SK-N-SH (cell line): ENCODE measurements at regions not wholly inside any gene's neighbourhood (a gene's known extent, or its start where the extent isn't known, plus 50 kb on each side); places are given as distances from the start of the nearest gene placed in this dataset.
"Not testable (repeated sequence)": the region's sequence is repeated elsewhere in the genome, so short reads cannot be mapped to it uniquely, and the experiment has no call there.

Experiments used
- CTCF ChIA-PET: fragments of 300-600, 350-600 bp; formaldehyde crosslinking; extraction: SDS; loops from one replicate; lab custom pipeline; 2021; lab: Yijun Ruan, JAX
- POLR2A ChIA-PET: fragments of 350-600 bp; sonication (Branson Sonifier 250); formaldehyde crosslinking; extraction: SDS; loops from one replicate; lab custom pipeline; 2020; ENCODE audit warnings: antibody characterized with exemption, inconsistent platforms; lab: Yijun Ruan, JAX
- DNase-seq: peaks from one replicate; pipeline ENCODE4 v3.0.0; 2012
- H2AFZ ChIP-seq: fragments of 200-600 bp; sonication (generic); 2 replicates; pipeline ENCODE4 v1.8.1; 2016; ENCODE audit warnings: antibody characterized with exemption, mild to moderate bottlenecking, low read depth
- H3F3A ChIP-seq: fragments of 200-600 bp; sonication (generic); replicated peaks from 2 replicates; pipeline ENCODE3; 2016; ENCODE audit warnings: antibody characterized with exemption, mild to moderate bottlenecking; ENCODE audit not compliant: insufficient read depth
- H3K27ac ChIP-seq, 2 experiments: fragments of 200-500 bp in 1 of 2; fragments of 200-600 bp in 1 of 2; sonication (Bioruptor generic) in 1 of 2; sonication (generic), shearing (Covaris generic) in 1 of 2; 2 replicates each; pipeline versions ENCODE4 v1.5.1 to v1.6.1; 2014 to 2016; ENCODE audit warnings: low read depth in 2 of 2, inconsistent platforms in 1 of 2, low read length in 1 of 2, mild to moderate bottlenecking in 1 of 2, mixed read lengths in 1 of 2
- H3K27me3 ChIP-seq: fragments of 200-600 bp; sonication (generic), shearing (Covaris generic); 2 replicates; pipeline ENCODE4 v1.6.1; 2016; ENCODE audit warnings: mixed run types; ENCODE audit not compliant: insufficient read depth
- H3K36me3 ChIP-seq, 2 experiments: fragments of 200-500 bp in 1 of 2; fragments of 200-600 bp in 1 of 2; sonication (Bioruptor generic) in 1 of 2; sonication (generic) in 1 of 2; replicated peaks in 1 of 2; 2 replicates each; pipeline versions ENCODE3 to v1.5.1; 2014 to 2016; ENCODE audit warnings: low read length in 1 of 2, mild to moderate bottlenecking in 1 of 2; ENCODE audit not compliant: insufficient read depth in 2 of 2, control insufficient read depth in 1 of 2
- H3K4me1 ChIP-seq, 2 experiments: fragments of 200-500 bp in 1 of 2; fragments of 200-600 bp in 1 of 2; sonication (Bioruptor generic) in 1 of 2; sonication (generic), shearing (Covaris generic) in 1 of 2; 2 replicates each; pipeline versions ENCODE4 v1.5.1 to v1.6.1; 2014 to 2016; ENCODE audit warnings: low read depth in 1 of 2, low read length in 1 of 2, mixed run types in 1 of 2; ENCODE audit not compliant: insufficient read depth in 2 of 2, control insufficient read depth in 1 of 2
- H3K4me2 ChIP-seq: fragments of 200-600 bp; sonication (generic), shearing (Covaris generic); 2 replicates; pipeline ENCODE4 v1.6.1; 2017; ENCODE audit warnings: mixed run types
- H3K4me3 ChIP-seq, 2 experiments: fragments of 200-500 bp in 1 of 2; fragments of 200-600 bp in 1 of 2; sonication (Bioruptor generic) in 1 of 2; sonication (generic), shearing (Covaris generic) in 1 of 2; 2 replicates each; pipeline versions ENCODE4 v1.5.1 to v1.8.1; 2014 to 2016; ENCODE audit warnings: low read depth in 2 of 2, inconsistent platforms in 1 of 2, low read length in 1 of 2, mild to moderate bottlenecking in 1 of 2, mixed read lengths in 1 of 2, moderate library complexity in 1 of 2
- H3K79me2 ChIP-seq: fragments of 200-600 bp; sonication (generic); 2 replicates; pipeline ENCODE4 v1.8.1; 2017; ENCODE audit warnings: mild to moderate bottlenecking; ENCODE audit not compliant: insufficient read depth
- H3K9ac ChIP-seq: fragments of 200-600 bp; sonication (generic); 2 replicates; pipeline ENCODE4 v1.6.1; 2017; ENCODE audit warnings: mixed run types
- H3K9me2 ChIP-seq: fragments of 200-600 bp; sonication (generic); 2 replicates; pipeline ENCODE4 v1.6.1; 2017; ENCODE audit warnings: mixed run types
- H3K9me3 ChIP-seq: fragments of 200-600 bp; sonication (generic); 2 replicates; pipeline ENCODE4 v1.6.1; 2017; ENCODE audit warnings: mixed run types, mild to moderate bottlenecking, moderate library complexity
- H4K20me1 ChIP-seq: fragments of 200-600 bp; sonication (generic); 2 replicates; pipeline ENCODE4 v1.6.1; 2017; ENCODE audit warnings: mild to moderate bottlenecking, mixed run types; ENCODE audit not compliant: insufficient read depth
- CHD2 ChIP-seq: fragments of 150-350 bp; IDR thresholded peaks from 2 replicates; pipeline ENCODE4 v1.6.1; 2018; ENCODE audit warnings: low read length; ENCODE audit not compliant: partially characterized antibody
- ELF1 ChIP-seq: IDR thresholded peaks from 2 replicates; pipeline ENCODE4 v1.4.0; 2012
- FOSL2 ChIP-seq: IDR thresholded peaks from 2 replicates; pipeline ENCODE4 v1.4.0; 2012; ENCODE audit warnings: low read depth, mild to moderate bottlenecking, moderate library complexity, borderline replicate concordance
- FOXM1 ChIP-seq: IDR thresholded peaks from 2 replicates; pipeline ENCODE4 v1.4.0; 2012; ENCODE audit warnings: low read depth, mild to moderate bottlenecking
- GABPA ChIP-seq: IDR thresholded peaks from 2 replicates; pipeline ENCODE4 v1.4.0; 2012; ENCODE audit warnings: low read depth, mild to moderate bottlenecking
- GATA2 ChIP-seq: sonication (generic); formaldehyde crosslinking; IDR thresholded peaks from 2 replicates; pipeline ENCODE4 v1.5.0; 2020; ENCODE audit warnings: mild to moderate bottlenecking, missing genetic modification reagents
- JUND ChIP-seq: IDR thresholded peaks from 2 replicates; pipeline ENCODE4 v1.4.0; 2012
- MEF2A ChIP-seq: IDR thresholded peaks from 2 replicates; pipeline ENCODE4 v1.4.0; 2012; ENCODE audit warnings: low read depth, borderline replicate concordance
- SIN3A ChIP-seq: IDR thresholded peaks from 2 replicates; pipeline ENCODE4 v1.6.1; 2012; ENCODE audit warnings: low read depth, mild to moderate bottlenecking, low read length, moderate library complexity, borderline replicate concordance
- TCF12 ChIP-seq: IDR thresholded peaks from 2 replicates; pipeline ENCODE4 v1.4.0; 2012
- WGBS: methylation state at CpG from one replicate; pipeline ENCODE4 v1.1.6; 2017; ENCODE audit warnings: low lambda C conversion rate; 5-methylcytosine and 5-hydroxymethylcytosine counted together
- TF ChIP-seq, protein P1 (sequence below): IDR thresholded peaks from 2 replicates; pipeline ENCODE4 v1.4.0; 2012; ENCODE audit warnings: low read depth, borderline replicate concordance
- TF ChIP-seq, protein P2 (sequence below): IDR thresholded peaks from 2 replicates; pipeline ENCODE4; 2012
- TF ChIP-seq, protein P3 (sequence below): fragments of 150-350 bp; IDR thresholded peaks from 2 replicates; pipeline ENCODE4 v1.6.1; 2017; ENCODE audit warnings: antibody characterized with exemption, low read length, low read depth, borderline replicate concordance
- TF ChIP-seq, protein P4 (sequence below): IDR thresholded peaks from 2 replicates; pipeline ENCODE4 v1.6.1; 2012; ENCODE audit warnings: mild to moderate bottlenecking, low read depth, low read length, moderate library complexity

DNA sequence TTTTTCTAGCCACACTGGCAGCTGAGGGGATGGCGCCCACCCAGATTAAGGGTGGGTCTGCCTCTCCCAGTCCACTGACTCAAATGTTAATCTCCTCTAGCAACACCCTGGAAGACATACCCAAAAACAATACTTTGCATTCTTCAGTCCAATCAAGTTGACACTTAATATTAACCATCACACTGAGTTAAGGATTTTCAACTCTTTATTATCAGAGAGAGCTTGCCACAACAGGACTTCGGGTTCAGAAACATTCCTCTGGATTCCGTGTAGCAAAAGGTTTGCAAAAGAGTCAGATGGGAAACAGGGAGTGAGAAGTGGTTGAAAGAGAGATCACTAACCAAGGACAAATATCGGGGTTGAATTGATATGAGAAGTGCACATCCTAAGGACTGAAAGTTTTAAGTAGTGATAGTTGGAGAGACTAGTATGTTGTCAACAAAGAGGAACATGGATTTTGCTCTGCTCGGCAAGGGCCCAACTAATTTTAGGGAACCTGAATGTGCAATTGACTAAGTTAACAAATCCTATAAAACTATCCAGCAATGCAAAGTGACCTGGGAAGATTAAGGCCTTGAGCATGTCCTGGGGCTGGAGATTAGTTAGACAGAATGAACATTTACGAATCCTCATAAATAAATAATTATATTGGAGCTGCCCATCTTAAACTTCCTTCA, 137.0 kb upstream of the TENT5A start:
- POLR2A ChIA-PET: no interaction called here
- H3K27ac ChIP-seq: no peak overlapping the region
- no peak for DNase-seq
- H3K4me1 ChIP-seq: no peaks in the 10 kb centered on the region
- no peak overlapping the region for H3K4me2 ChIP-seq
- 82% methylated on average over 6 of the region's 6 CpGs for WGBS
- no peaks in the 10 kb centered on the region for H3F3A ChIP-seq
- no peak overlapping the region for H3K9ac ChIP-seq
- no peaks in the 10 kb centered on the region for H3K9me3 ChIP-seq
- H3K79me2 ChIP-seq: no peaks in the 10 kb centered on the region
- no peaks in the 10 kb centered on the region for H3K9me2 ChIP-seq
- CTCF ChIA-PET: no interaction called here
- no peaks in the 10 kb centered on the region for H3K27me3 ChIP-seq
- H4K20me1 ChIP-seq: no peaks in the 10 kb centered on the region
- H2AFZ ChIP-seq: no peak overlapping the region
- H3K4me3 ChIP-seq: no peak overlapping the region
- H3K36me3 ChIP-seq: no peaks in the 10 kb centered on the region
- TF ChIP-seq ELF1: no peak
- TF ChIP-seq FOSL2: no peak
- TF ChIP-seq, protein P1, sequence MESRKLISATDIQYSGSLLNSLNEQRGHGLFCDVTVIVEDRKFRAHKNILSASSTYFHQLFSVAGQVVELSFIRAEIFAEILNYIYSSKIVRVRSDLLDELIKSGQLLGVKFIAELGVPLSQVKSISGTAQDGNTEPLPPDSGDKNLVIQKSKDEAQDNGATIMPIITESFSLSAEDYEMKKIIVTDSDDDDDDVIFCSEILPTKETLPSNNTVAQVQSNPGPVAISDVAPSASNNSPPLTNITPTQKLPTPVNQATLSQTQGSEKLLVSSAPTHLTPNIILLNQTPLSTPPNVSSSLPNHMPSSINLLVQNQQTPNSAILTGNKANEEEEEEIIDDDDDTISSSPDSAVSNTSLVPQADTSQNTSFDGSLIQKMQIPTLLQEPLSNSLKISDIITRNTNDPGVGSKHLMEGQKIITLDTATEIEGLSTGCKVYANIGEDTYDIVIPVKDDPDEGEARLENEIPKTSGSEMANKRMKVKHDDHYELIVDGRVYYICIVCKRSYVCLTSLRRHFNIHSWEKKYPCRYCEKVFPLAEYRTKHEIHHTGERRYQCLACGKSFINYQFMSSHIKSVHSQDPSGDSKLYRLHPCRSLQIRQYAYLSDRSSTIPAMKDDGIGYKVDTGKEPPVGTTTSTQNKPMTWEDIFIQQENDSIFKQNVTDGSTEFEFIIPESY: no peak
- TF ChIP-seq FOXM1: no peak
- TF ChIP-seq GABPA: no peak
- TF ChIP-seq TCF12: no peak
- TF ChIP-seq, protein P2, sequence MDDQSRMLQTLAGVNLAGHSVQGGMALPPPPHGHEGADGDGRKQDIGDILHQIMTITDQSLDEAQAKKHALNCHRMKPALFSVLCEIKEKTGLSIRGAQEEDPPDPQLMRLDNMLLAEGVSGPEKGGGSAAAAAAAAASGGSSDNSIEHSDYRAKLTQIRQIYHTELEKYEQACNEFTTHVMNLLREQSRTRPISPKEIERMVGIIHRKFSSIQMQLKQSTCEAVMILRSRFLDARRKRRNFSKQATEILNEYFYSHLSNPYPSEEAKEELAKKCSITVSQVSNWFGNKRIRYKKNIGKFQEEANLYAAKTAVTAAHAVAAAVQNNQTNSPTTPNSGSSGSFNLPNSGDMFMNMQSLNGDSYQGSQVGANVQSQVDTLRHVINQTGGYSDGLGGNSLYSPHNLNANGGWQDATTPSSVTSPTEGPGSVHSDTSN: no peak
- TF ChIP-seq SIN3A: no peak
- no peak for TF ChIP-seq GATA2

DNA sequence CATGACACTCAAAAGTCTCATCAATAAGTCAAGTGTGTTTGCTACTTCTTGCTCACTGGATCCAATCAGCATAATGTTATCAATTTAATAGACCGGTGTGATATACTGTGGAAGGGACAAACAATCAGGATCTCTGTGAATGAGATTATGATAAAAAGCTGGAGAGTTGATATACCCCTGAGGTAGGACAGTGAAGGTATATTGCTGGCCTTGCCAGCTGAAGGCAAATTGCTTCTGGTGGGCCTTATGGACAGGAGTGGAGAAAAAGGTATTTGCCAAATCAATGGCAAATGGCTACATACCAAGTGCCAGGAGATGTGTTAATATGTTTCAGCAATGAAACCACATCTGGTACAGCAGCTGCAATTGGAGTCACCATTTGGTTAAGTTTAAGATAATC, 134.4 kb upstream of the TENT5A start:
- H3K4me3 ChIP-seq, H3K4me2 ChIP-seq, H3K27me3 ChIP-seq, H3K4me1 ChIP-seq, H2AFZ ChIP-seq, H4K20me1 ChIP-seq, H3K79me2 ChIP-seq, POLR2A ChIA-PET, H3K9me3 ChIP-seq, H3K27ac ChIP-seq, DNase-seq, H3F3A ChIP-seq, CTCF ChIA-PET, H3K9ac ChIP-seq, H3K36me3 ChIP-seq, H3K9me2 ChIP-seq: not testable (repeated sequence)
- WGBS: 83% methylated on average over 1 of the region's 1 CpG

DNA sequence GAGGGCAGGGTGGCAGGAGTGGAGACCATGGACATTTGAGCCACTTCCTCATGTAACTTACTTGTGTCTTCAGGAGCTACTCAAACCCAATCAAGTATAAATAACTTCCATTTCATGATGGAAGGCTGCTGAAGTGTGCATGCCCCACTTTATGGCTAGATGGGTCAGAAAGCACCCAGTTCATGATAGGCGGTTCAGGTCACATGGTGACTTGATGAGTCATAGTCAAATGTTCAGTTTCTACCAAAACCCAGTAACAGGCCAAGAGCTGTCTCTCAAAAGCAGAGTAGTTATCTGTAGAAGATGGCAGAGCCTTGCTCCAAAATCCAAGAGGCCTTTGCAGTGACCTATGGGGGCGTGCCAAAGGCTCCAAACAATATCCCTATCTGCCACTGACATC, 133.7 kb upstream of the TENT5A start:
- H3K4me2 ChIP-seq: no peak overlapping the region
- no peaks in the 10 kb centered on the region for H3K27me3 ChIP-seq
- no peak overlapping the region for H3K27ac ChIP-seq
- CTCF ChIA-PET: no interaction called here
- H3K79me2 ChIP-seq: no peaks in the 10 kb centered on the region
- H3K9me2 ChIP-seq: no peaks in the 10 kb centered on the region
- H3F3A ChIP-seq: no peaks in the 10 kb centered on the region
- DNase-seq: no peak
- no peaks in the 10 kb centered on the region for H4K20me1 ChIP-seq
- no peaks in the 10 kb centered on the region for H3K36me3 ChIP-seq
- 72% methylated on average over 2 of the region's 2 CpGs for WGBS
- no peaks in the 10 kb centered on the region for H3K4me1 ChIP-seq
- H3K9ac ChIP-seq: no peak overlapping the region
- H3K4me3 ChIP-seq: no peak overlapping the region
- POLR2A ChIA-PET: no interaction called here
- H3K9me3 ChIP-seq: no peaks in the 10 kb centered on the region
- H2AFZ ChIP-seq: no peak overlapping the region
- TF ChIP-seq, protein P3, sequence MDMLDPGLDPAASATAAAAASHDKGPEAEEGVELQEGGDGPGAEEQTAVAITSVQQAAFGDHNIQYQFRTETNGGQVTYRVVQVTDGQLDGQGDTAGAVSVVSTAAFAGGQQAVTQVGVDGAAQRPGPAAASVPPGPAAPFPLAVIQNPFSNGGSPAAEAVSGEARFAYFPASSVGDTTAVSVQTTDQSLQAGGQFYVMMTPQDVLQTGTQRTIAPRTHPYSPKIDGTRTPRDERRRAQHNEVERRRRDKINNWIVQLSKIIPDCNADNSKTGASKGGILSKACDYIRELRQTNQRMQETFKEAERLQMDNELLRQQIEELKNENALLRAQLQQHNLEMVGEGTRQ: no peak
- TF ChIP-seq CHD2: no peak
- TF ChIP-seq MEF2A: no peak
- TF ChIP-seq, protein P4, sequence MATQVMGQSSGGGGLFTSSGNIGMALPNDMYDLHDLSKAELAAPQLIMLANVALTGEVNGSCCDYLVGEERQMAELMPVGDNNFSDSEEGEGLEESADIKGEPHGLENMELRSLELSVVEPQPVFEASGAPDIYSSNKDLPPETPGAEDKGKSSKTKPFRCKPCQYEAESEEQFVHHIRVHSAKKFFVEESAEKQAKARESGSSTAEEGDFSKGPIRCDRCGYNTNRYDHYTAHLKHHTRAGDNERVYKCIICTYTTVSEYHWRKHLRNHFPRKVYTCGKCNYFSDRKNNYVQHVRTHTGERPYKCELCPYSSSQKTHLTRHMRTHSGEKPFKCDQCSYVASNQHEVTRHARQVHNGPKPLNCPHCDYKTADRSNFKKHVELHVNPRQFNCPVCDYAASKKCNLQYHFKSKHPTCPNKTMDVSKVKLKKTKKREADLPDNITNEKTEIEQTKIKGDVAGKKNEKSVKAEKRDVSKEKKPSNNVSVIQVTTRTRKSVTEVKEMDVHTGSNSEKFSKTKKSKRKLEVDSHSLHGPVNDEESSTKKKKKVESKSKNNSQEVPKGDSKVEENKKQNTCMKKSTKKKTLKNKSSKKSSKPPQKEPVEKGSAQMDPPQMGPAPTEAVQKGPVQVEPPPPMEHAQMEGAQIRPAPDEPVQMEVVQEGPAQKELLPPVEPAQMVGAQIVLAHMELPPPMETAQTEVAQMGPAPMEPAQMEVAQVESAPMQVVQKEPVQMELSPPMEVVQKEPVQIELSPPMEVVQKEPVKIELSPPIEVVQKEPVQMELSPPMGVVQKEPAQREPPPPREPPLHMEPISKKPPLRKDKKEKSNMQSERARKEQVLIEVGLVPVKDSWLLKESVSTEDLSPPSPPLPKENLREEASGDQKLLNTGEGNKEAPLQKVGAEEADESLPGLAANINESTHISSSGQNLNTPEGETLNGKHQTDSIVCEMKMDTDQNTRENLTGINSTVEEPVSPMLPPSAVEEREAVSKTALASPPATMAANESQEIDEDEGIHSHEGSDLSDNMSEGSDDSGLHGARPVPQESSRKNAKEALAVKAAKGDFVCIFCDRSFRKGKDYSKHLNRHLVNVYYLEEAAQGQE: no peak
- no peak for TF ChIP-seq GABPA
- no peak for TF ChIP-seq TCF12
- TF ChIP-seq, protein P2: no peak
- no peak for TF ChIP-seq JUND
